Fibroblast of skin of left quadriceps (primary cell): ENCODE measurements at regions not wholly inside any gene's neighbourhood (a gene's known extent, or its start where the extent isn't known, plus 50 kb on each side); places are given as distances from the start of the nearest gene placed in this dataset.

Experiments used
- DNase-seq, 2 experiments: peaks; one replicate each; pipeline ENCODE4 v3.0.0-alpha.2; 2013; ENCODE audit warnings: low read depth in 2 of 2

DNA sequence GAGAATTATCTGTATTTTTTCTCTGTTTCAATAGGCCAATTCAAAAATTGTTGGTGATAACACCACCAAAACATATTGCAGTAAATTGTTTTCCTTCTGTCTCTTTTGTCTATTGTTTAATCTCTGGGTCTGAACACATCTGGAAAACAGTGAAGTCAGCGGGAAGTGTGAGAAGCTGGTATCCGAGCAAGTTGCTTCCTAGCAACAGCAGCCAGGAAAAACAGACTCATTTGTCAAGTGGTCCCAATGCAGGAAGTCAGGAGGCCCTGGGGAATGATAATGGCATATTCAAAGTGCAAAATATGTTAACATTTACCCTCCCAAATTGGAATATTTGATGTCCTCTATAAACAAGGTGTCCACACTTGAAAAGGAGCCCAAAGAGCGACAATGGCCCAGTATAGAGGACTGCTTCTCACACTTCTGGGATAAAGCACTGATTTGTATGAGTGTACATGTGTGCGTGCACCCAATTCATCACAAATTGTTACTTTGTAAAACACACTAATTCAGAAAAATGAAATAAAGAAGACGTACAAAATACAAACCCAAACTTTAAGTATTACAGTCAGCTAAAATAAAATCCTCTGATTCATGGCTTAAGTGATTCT, 515.0 kb downstream of the TBC1D4 start:
- peak; percentile 7 to 11 for DNase-seq

DNA sequence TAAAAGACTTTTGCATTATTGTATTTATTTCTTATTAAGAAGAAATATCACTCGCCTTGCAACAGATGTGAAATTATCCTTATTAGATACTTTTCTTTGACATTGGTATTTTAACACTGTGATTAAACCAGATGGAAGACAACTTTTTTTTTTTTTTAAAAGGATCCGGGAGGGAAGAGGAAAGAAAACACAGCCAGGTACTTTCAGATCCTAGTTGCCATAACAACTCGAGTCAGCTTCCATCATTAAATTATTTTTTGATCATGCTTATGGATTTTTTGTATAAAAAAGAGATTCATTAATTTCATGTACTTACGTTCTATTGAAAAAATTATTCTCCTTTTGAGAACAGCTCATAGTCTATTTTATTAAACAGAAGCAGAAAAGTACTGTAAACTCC, 515.7 kb downstream of the TBC1D4 start:
- no peak for DNase-seq

DNA sequence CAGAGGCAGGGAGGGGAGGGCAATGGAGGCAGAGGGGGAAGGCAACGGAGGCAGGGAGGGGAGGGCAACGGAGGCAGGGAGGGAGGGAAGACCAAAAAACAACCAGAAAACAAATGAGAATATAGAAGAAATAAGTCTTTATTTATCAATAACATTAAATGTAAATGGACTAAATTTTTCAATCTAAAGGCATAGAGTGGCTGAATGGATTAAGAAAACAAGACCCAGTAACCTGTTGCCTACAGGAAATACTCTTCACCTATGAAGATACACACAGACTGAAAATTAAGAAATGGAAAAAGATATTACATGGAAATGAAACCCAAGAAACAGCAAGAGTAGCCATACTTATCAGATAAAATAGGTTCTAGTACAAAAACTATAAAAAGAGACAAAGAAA, 536.3 kb downstream of the TBC1D4 start:
- DNase-seq, result no peak

DNA sequence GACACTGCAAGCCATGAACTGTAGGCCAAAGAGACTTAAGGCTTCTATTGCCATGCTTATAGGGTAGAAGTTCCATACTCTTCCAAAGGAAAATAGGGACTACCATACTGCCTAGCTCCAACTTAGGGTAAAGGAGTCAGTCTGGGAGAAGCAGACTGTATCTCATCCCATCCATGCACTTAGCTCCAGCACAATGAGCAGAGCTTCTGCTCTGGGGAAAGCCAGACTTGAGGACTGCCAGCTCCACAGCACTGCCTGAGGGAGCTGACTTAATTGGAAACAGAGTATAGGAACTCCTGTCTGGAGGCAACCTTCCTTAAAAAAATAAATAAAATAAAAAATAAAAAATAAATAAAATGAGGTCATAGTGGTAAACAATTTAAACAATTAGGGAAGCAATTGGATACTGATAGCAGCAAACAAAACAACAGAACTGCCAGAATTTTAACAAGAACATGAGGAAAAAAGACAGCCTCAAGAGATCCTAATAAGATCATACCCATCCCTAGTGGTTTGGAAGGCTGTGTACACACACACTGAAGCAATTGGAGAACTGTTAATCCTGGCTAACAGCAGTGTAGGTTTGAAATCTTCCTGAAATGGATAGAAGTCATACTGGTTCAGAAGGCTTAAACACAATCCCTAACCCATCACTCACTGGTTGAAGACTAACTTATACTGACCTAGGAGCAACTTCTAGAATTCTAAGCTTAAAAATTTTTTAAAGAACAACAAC, 550.1 kb downstream of the TBC1D4 start:
- no peak for DNase-seq

DNA sequence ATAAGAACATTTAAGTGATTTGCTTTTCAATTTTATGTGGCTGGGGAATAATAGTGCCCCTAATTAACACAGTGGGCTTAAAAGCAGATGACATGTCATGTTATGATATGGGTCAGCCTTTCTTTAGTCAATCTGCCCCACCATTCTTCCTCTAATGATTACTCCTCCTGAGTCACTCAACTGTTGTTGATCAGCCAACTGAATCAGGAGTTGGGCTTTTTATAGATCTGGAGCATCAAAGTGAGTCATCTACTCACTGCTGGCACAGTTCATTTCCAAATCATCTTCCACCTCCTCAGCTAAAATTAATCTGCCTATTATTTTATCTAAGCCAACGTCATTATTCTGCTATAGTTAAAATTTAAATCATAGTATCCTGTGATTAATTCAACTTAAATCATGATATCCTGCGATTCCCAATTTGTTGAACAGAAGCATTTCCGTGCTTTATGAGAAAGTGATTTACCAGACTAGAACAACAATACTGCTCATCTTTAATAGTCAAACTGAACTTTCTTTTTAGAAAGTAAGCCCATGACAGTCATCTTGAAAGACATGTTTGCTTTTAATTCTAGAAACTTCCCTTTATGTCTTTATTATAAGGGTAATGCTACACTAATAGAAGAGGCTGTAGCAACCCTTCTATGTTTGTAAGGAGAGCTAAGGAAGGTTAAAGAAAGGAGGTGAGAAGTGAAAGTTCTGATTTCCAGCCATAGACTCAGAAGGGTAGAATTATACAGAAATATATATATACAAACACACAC, 551.4 kb downstream of the TBC1D4 start:
- peak; percentile 44 to 45 for DNase-seq

DNA sequence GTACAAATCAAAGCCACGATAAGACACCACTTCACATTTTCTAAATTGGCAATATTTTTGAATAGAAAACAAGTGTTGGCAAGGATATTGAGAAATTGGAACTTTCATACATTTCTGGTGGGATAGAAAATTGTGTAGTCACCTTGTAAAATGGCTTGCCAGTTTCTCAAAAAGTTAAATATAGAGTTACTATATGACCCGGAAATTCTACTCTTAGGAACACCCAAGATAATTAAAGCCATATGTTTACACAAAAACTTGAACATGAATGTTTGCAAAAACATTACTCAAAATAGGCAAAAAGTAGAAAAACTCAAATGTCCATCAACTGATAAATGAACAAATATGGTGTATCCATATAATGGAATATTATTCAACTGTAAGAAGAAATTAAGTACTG, 552.5 kb downstream of the TBC1D4 start:
- DNase-seq, result peak in 1 of 2 experiments; percentile 4

DNA sequence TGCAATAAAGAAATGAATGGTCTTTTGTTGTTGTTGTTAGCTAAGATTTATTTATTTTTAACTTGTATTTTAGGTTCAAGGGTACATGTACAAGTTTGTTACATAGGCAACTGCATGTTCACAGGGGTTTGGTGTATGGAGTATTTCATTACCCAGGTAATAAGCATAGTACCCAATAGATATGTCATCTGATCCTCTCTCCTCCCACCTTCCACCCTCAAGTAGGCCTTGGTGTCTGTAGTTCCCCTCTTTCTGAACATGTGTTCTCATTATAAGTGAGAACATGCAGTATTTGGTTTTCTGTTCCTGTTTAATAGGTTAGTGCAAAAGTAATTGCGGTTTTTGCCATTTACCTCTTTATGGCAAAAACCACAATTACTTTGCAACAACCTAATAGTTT, 554.1 kb downstream of the TBC1D4 start:
- DNase-seq, result no peak

DNA sequence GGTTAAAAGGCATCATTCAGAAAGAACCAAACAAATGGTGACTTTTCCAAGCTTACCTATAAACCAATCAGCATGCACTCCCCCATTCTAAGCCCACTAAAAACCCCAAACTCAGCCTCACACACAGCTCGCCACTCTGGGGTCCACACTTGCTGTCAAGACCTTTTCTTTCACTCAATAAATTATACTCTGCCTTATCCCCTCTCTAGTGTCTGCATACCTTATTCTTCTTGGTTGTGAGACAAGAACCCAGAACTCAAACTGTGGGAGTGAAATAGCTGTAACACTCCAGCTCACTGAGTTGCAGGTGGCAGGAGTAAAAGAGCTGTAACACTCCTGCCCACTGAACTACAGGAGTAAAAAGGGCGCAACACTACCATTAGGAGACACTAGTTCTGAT, 559.0 kb downstream of the TBC1D4 start:
- no peak for DNase-seq

DNA sequence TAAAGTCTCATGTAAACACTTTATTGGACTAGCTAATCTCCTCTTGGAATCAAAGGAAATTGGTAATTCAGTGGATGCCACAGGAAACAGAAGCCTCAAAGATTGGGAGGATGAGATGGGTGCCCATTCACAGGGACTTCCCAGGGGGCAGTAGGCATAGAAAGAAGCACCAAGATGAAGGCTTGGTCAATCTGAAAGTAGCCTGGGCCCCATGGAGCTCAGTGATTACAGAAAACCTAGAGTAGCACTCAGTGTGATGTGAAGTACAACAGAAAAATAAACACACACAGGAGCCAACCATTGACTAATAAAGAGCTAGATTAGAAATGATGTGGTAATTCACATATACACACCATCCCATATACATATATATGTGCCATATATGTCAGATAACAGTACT, 560.6 kb downstream of the TBC1D4 start:
- DNase-seq, result no peak

DNA sequence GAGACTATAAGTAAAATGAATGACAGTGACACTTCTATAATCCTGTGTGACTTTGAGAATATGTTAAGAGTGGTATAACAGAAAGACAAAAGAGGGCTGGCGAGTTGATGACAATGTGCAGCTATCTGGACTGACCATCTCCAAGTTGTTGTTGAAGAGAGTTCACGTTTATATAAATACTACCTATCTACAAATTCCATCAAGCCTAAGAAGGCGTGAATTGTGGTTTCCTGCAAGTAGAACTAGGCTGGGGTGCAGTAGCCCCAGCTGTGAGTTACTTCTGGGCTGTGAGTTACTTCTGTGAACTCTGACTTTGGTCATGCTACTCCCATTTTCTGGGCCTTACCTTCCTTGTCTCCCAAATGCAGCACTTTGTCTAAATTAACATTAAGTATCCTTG, 561.0 kb downstream of the TBC1D4 start:
- no peak for DNase-seq

DNA sequence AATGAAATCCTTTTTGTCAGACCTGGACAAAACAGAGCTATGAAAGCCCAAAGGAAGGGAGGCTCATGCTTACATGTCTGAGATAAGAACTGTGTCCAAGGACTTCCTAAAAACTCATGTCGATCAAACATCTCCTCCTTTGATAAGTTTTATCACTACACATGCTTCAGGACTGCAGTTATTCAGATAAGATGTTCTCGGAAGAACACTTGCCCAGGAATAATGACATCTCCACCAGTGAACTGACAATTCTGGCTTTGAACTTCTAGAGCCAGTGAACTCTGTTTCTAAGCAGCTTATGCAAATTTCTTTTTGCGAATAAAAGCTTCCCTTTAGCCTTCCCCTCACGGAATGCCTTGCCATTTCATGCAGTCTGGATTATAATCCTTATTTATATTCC, 561.6 kb downstream of the TBC1D4 start:
- DNase-seq, result no peak

DNA sequence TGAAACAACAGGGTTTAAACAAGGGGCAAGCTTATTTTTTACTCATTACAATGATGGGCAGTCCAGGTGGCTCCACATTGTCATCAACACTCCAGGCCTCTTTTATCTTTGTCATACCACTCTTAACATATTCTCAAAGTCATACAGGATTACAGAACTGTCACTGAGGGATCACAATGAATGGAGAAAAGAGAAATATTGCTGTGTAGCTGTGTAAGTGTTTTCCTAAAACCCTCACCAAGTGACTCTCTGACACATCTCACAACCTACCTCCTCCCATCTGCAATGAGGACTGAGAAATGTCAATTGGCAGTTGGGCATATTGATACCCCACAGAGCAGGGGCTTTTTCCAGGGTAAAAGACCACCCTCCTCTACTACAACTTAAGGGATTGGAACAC, 562.1 kb downstream of the TBC1D4 start:
- no peak for DNase-seq

DNA sequence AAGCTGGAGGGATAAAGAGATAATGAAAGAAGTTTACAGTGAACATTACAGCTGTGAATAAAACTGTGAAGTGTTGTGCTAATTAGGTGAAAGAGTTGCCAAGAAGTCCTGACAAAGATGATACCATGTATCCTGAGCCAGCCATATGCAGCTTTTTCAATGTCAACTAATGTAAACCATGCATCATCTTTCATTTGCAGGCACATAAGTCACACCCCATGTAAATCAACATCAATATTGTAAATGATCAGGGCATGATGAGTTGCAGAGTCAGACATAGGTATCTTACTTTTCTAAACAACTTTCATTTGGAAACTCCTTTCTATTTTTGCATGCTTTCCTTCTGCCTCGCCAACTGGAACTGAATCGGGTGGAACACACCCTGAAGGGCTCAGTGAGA, 569.1 kb downstream of the TBC1D4 start:
- DNase-seq, result no peak

DNA sequence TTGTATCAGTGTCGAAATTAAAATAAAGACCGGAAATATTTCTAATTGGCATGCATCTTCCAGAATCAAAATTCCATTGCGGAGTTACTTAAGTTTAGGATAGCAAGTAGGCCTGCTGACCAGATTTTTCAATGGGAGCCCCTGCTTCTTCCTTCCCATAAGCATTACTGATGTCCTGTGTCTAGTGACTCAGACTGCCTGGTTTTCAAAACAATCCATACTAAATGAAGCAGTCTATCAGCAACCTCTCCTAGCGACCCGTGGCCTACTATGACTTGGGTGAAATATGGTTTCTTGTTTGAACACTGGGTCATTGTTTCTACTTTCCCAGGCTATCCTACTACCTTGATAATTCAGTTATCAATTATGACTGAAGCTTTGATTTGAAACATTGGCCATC, 571.6 kb downstream of the TBC1D4 start:
- no peak for DNase-seq

DNA sequence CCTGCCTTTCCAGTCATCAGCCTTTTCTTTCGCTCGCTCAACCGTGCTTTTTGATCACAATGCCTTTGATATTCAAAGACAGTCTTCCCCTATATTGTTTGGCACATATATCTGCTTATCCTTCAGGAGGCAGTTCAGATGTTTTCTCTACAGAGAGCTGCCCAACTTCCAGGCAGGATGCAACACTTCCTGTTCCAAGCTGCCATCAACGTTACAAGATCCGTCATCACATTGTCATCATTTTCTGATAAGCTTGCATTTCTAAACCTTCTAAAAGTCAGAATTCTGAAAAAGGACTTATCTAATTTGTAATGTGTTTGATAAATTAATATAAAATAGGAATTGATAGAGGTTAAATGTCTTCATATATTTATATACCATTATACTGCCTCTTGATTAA, 574.2 kb downstream of the TBC1D4 start:
- DNase-seq, result no peak

DNA sequence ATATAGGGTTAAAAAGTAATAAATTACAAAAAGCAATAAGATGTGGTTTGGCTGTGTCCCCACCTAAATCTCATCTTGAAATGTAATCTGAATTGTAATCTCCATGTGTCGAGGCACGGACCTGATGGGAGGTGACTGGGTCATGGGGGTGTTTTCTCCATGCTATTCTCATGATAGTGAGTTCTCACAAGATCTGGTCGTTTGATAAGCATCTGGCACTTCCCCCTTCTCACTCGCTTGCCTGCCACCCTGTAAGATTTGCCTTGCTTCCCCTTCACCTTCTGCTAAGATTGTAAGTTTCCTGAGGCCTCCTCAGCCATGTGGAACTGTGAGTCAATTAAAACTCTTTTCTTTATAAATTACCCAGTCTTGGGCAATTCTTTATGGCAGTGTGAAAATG, 577.4 kb downstream of the TBC1D4 start:
- DNase-seq, result no peak

DNA sequence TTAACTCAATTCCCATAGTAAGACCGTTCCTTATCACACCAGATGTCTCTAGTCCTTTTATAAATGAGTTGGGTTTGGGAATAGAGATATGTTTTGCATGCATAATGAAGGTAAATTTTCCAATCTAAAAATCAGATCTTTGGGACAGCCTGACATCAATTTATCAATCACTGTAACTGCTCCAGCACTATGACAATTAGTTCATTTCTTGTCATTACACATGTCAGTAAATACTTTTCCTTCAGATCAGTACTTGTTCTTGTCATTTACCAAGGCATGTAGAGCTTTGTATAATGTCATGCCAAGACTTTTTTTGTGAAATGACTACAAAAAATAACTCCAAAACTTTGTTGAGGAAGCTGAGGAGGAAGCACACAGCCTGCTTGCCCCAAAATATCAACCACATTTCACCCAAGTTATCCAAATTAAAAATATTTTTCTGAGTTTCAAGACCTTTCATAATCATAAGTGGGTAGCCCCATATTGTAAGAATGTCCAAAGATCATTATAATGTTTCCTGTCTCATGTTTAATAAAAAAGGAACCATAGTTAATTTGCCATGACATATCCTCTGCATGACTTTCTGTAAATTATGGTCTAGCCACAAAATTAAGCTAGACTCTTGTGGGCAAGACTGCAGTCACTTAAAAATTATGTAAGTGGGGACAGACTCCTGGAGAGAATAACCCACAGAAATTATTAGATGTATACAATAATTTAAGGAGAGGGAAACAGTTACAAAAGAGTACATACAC, 586.8 kb downstream of the TBC1D4 start:
- no peak for DNase-seq

DNA sequence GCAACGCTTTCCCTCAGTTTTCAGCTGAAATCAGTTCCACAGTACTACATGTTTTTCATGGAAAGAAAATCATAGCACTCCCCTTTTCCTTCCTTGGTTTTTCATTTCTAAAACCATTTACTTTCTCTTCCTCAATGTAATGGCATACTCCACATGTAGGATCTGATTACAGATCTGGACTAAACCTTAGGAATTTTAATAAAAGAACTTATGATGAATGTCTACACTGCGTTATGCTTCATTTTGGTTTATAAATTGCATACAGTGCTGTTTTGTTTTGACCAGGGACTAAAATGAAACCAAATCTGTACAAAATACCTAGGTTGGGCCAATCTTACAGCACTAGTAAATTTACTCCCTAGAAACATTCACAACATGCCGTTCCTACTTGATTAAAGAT, 589.9 kb downstream of the TBC1D4 start:
- DNase-seq, result no peak

DNA sequence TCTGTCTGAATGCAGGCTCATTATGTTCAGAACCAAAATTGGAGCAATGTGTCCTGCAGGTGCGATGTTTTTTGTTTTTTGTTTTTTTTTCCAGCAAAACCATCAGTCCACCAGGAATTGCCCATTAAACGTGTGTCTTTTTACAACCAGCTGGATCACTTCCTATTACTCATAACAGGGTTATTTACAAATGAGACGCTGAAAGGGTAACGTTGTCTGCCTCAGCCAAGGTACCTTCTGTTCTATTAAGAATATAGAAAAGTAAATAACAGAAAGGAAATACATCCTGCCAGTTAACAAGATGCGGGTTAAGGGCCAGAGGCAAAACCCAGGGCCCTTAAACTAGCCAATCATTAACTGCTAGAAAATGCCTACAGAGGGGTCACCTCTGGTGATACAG, 590.4 kb downstream of the TBC1D4 start:
- no peak for DNase-seq

DNA sequence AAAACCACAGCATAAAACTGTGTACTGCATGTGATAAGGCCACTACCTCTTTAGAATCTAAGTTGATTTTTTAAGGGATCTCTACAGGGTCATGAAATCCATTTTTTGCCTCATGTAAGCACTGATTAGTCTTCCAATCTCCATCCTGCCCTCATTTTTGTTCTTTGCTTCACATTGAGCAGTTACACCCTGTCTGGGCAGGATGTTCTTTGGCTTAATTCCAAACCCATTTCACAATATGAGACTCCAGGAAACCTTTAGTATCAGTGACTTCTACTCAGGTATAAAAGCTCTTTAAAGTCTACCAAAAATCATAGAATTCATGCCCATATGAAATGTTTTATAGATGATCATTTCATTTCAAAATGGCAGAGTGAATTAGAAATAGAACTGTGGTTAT, 592.6 kb downstream of the TBC1D4 start:
- DNase-seq, result no peak

DNA sequence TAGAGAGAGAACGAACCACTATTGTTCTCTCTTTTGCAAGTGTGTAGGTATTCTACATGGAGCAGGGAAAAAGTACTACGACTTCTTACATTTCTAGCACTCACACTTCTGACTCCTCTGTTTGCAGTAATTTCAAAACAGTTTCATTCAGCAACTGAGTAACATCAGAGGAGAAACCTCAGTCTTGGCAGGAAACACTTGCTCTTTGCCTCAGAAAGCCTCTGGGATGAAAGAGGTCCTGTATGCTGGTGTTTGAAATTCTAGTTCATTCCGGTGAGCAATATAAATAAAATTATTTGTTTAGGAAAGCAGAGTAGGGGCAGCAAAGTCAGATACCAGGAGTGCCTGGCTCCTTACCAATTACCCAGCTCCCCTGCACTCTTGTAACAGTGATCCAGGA, 595.5 kb downstream of the TBC1D4 start:
- no peak for DNase-seq

DNA sequence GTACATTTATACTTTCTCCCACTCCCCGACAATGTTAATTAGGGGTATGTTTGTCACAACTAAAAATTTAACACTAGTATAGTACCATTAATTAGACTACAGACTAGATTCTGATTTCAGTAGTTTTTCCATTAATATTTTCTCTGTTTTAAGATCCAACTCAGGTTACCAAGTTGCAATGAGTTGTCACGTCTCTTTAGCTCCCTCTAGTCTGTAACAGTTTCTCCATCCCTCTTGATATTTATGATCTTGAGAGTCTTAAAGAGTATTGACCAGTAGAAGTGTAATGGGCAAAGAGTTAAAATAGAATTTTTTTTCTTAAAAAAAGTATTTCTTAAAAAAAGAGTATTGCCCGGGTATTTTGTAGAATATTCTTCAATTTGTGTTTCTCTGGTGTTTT, 598.1 kb downstream of the TBC1D4 start:
- no peak for DNase-seq
